ENCODE measurements at regions not wholly inside any gene's neighbourhood (a gene's known extent, or its start where the extent isn't known, plus 50 kb on each side); places are given as distances from the start of the nearest gene placed in this dataset.

DNA sequence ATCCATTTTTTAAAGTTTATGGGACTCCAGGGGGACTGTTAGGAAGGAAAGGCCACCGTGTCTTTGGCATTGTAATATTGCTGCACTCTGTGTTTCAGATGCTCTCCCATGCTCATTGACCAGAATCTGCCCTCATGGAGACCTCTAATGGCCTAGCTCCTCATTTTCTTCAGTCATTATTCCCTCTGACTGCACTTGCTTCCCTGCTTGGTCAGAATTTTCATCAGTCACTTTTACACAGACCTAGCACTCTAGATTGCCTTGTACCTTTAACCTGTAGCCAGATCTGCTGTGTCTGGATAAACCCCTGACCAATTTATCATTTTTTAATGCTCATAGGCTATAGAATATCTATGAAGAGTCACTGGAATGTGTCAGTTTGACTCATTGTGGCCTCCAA lies 155.5 kb upstream of the NUDT12 start:
- DNase-seq (ENCODE audit: low spot score) = no peak
- Histone ChIP-seq H3K9ac (ENCODE audit: low read depth in 1 of 2, low read length in 2 of 2) (no peak overlapping the region), H3K4me1 (ENCODE audit: control insufficient read depth in 4 of 4, insufficient read depth in 4 of 4, low read length in 3 of 4) (no peaks in the 10 kb centered on the region), H3K36me3 (ENCODE audit: control insufficient read depth in 4 of 4, insufficient read depth in 3 of 4, low read depth in 1 of 4, low read length in 3 of 4) (no peaks in the 10 kb centered on the region), H3K27me3 (ENCODE audit: control insufficient read depth in 4 of 4, insufficient read depth in 4 of 4, low read length in 3 of 4) (no peaks in the 10 kb centered on the region), H3K9me3 (ENCODE audit: control insufficient read depth in 4 of 4, low read length in 3 of 4) (peaks cover 0 to 7% (median 5%) of the 10 kb centered on the region in 4 donors), H3K27ac (ENCODE audit: low read depth in 1 of 2, low read length in 2 of 2) (no peak overlapping the region), H3K4me3 (ENCODE audit: low read depth in 1 of 3, low read length in 3 of 3) (no peak overlapping the region)
- no peak for TF ChIP-seq JUND (IDR thresholded peaks at IDR 0.05)
- no peak for TF ChIP-seq YY1 (IDR thresholded peaks at IDR 0.05)
- TF ChIP-seq, protein P1, sequence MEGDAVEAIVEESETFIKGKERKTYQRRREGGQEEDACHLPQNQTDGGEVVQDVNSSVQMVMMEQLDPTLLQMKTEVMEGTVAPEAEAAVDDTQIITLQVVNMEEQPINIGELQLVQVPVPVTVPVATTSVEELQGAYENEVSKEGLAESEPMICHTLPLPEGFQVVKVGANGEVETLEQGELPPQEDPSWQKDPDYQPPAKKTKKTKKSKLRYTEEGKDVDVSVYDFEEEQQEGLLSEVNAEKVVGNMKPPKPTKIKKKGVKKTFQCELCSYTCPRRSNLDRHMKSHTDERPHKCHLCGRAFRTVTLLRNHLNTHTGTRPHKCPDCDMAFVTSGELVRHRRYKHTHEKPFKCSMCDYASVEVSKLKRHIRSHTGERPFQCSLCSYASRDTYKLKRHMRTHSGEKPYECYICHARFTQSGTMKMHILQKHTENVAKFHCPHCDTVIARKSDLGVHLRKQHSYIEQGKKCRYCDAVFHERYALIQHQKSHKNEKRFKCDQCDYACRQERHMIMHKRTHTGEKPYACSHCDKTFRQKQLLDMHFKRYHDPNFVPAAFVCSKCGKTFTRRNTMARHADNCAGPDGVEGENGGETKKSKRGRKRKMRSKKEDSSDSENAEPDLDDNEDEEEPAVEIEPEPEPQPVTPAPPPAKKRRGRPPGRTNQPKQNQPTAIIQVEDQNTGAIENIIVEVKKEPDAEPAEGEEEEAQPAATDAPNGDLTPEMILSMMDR (IDR thresholded peaks at IDR 0.05; ENCODE audit: low read depth, low read length, missing input control) = no peak
- TF ChIP-seq HNF4G (IDR thresholded peaks at IDR 0.05) = no peak
- 59% methylated on average over 1 of the region's 1 CpG for WGBS

- TF ChIP-seq, protein P1 (IDR thresholded peaks at IDR 0.05; ENCODE audit: low read depth, low read length, missing input control) = no peak
- TF ChIP-seq YY1 (IDR thresholded peaks at IDR 0.05) = no peak
- TF ChIP-seq EGR1 (IDR thresholded peaks at IDR 0.05; ENCODE audit: low read depth in 2 of 2) = no peak
- TF ChIP-seq, protein P2, sequence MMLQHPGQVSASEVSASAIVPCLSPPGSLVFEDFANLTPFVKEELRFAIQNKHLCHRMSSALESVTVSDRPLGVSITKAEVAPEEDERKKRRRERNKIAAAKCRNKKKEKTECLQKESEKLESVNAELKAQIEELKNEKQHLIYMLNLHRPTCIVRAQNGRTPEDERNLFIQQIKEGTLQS (IDR thresholded peaks at IDR 0.05) = no peak
- TF ChIP-seq FOXA1 (IDR thresholded peaks at IDR 0.05) = no peak
- TF ChIP-seq JUND (IDR thresholded peaks at IDR 0.05) = no peak
- TF ChIP-seq RXRA (IDR thresholded peaks at IDR 0.05) = no peak
- TF ChIP-seq HNF4G (IDR thresholded peaks at IDR 0.05) = no peak
- no peak for TF ChIP-seq GABPA (IDR thresholded peaks at IDR 0.05 in 1 of 2, conservative IDR thresholded peaks at IDR 0.05 in 1 of 2)
- TF ChIP-seq TAF1 (conservative IDR thresholded peaks at IDR 0.05) = no peak
- no peak for TF ChIP-seq HNF4A (conservative IDR thresholded peaks at IDR 0.05)
- TF ChIP-seq ZBTB33 (IDR thresholded peaks at IDR 0.05) = no peak
- Histone ChIP-seq H3K9ac (ENCODE audit: low read depth in 1 of 2, low read length in 2 of 2) (no peak overlapping the region), H3K4me3 (ENCODE audit: low read depth in 1 of 3, low read length in 3 of 3) (no peak overlapping the region)
These were observed 146.0 kb upstream of the NUDT12 start for GRCh38 chr5:103708601-103709000.

More at GRCh38 chr5:103708601-103709000, 146.0 kb upstream of the NUDT12 start:
- Histone ChIP-seq H3K36me3 (ENCODE audit: control insufficient read depth in 4 of 4, insufficient read depth in 3 of 4, low read depth in 1 of 4, low read length in 3 of 4) (no peaks in the 10 kb centered on the region), H3K27ac (ENCODE audit: low read depth in 1 of 2, low read length in 2 of 2) (no peak overlapping the region), H3K9me3 (ENCODE audit: control insufficient read depth in 4 of 4, low read length in 3 of 4) (no peaks in the 10 kb centered on the region), H3K4me1 (ENCODE audit: control insufficient read depth in 4 of 4, insufficient read depth in 4 of 4, low read length in 3 of 4) (no peaks in the 10 kb centered on the region), H3K27me3 (ENCODE audit: control insufficient read depth in 4 of 4, insufficient read depth in 4 of 4, low read length in 3 of 4) (no peaks in the 10 kb centered on the region)
- DNase-seq (ENCODE audit: low spot score) = no peak

All from liver (tissue), 8 donors.